ENCODE measurements at regions not wholly inside any gene's neighbourhood (a gene's known extent, or its start where the extent isn't known, plus 50 kb on each side); places are given as distances from the start of the nearest gene placed in this dataset.
A peak's percentile ranks its signal among the peaks of the same experiment; 100 is the strongest.
"Not testable (repeated sequence)": the region's sequence is repeated elsewhere in the genome, so short reads cannot be mapped to it uniquely, and the experiment has no call there.

GRCh38 chr7:81162771-81163525, 244.1 kb upstream of the SEMA3C start:
- no peak for DNase-seq

GRCh38 chr7:81162234-81162633, 243.4 kb upstream of the SEMA3C start:
- no peak for DNase-seq

GRCh38 chr7:81161451-81162075, 242.7 kb upstream of the SEMA3C start:
- no peak for DNase-seq

GRCh38 chr7:81159402-81159801, 240.6 kb upstream of the SEMA3C start:
- DNase-seq, result no peak

- DNase-seq, result peak; percentile 34
Measured at GRCh38 chr7:81158189-81158588, 239.3 kb upstream of the SEMA3C start.

GRCh38 chr7:81155654-81156373, 237.0 kb upstream of the SEMA3C start:
- DNase-seq, result no peak

GRCh38 chr7:81154565-81154964, 235.7 kb upstream of the SEMA3C start:
- DNase-seq, result no peak

- not testable (repeated sequence) for DNase-seq
Measured at GRCh38 chr7:81152925-81153324, 234.1 kb upstream of the SEMA3C start.

GRCh38 chr7:81150951-81151361, 232.1 kb upstream of the SEMA3C start:
- no peak for DNase-seq

GRCh38 chr7:81143856-81144255, 225.0 kb upstream of the SEMA3C start:
- DNase-seq, result no peak

- DNase-seq, result not testable (repeated sequence)
Measured at GRCh38 chr7:81141257-81142205, 222.7 kb upstream of the SEMA3C start.

- DNase-seq, result no peak
Measured at GRCh38 chr7:81140775-81141174, 221.9 kb upstream of the SEMA3C start.

GRCh38 chr7:81140252-81140651, 221.4 kb upstream of the SEMA3C start:
- DNase-seq, result no peak

GRCh38 chr7:81138870-81139269, 220.0 kb upstream of the SEMA3C start:
- DNase-seq, result no peak

- no peak for DNase-seq
Measured at GRCh38 chr7:81135324-81135723, 216.5 kb upstream of the SEMA3C start.

GRCh38 chr7:81128011-81128410, 209.2 kb upstream of the SEMA3C start:
- DNase-seq, result no peak

- DNase-seq, result no peak
Measured at GRCh38 chr7:81120803-81121202, 202.0 kb upstream of the SEMA3C start.

- DNase-seq, result no peak
Measured at GRCh38 chr7:81120111-81120510, 201.3 kb upstream of the SEMA3C start.

- DNase-seq, result no peak
Measured at GRCh38 chr7:81114633-81115032, 195.8 kb upstream of the SEMA3C start.

GRCh38 chr7:81112731-81113130, 193.9 kb upstream of the SEMA3C start:
- DNase-seq, result no peak

GRCh38 chr7:81111781-81112540, 193.1 kb upstream of the SEMA3C start:
- DNase-seq, result no peak

- no peak for DNase-seq
Measured at GRCh38 chr7:81111358-81111757, 192.5 kb upstream of the SEMA3C start.

Measured in NCI-H1092 treated with DMSO at 0.1 percent for 48 hours (cell line).